HG03354 (cell line): ENCODE measurements at regions not wholly inside any gene's neighbourhood (a gene's known extent, or its start where the extent isn't known, plus 50 kb on each side); places are given as distances from the start of the nearest gene placed in this dataset.
"Not testable (repeated sequence)": the region's sequence is repeated elsewhere in the genome, so short reads cannot be mapped to it uniquely, and the experiment has no call there.

Experiments used
- ATAC-seq: cut with Tn5 transposase; IDR thresholded peaks from one replicate; pipeline ENCODE4 v1.9.1; 2021; ENCODE audit warnings: mild to moderate bottlenecking; ENCODE audit not compliant: unreplicated experiment, poor library complexity, severe bottlenecking

GRCh38 chr1:238621405-238621804 lies 730.7 kb upstream of the ZP4 start:
- ATAC-seq: no peak

- ATAC-seq: no peak
Measured at GRCh38 chr1:238619652-238620051, 728.9 kb upstream of the ZP4 start.

DNA sequence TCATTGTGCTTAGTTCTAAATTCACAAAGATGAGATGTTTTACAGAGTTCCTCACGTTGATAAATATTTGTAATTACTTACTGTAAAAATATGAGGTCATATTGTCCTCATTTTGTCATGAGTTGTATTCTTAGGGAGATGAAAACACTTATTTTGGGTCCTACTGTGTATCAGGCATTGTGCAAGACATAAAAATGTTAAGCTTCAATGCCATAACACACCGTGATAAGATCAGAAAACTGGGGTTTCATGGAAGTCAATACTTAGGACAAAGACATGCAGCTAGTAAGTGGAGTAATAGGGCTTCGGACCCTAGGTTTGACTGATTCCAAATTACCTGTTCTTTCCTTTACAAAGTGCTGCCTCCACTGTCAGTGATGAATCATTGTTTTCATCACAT lies 720.7 kb upstream of the ZP4 start:
- ATAC-seq: no peak

DNA sequence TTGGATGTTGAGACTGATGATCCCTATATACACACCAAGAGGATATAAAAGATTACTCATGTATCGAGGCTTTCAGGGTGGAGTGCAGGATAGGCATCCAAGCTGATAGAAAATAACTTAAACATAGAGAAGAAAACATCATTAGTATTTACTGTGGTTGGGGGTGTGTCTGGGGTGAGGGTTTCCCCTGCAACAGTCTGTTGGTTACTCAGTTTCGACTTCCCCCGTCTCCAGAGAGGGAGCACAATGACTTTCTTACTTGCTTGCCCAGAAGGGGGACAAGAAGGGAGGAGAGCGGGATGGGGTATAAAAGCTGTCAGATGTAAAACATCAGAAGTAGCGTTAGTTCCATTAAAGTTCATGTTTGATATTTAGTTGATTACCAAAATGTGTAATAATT lies 717.4 kb upstream of the ZP4 start:
- no peak for ATAC-seq

DNA sequence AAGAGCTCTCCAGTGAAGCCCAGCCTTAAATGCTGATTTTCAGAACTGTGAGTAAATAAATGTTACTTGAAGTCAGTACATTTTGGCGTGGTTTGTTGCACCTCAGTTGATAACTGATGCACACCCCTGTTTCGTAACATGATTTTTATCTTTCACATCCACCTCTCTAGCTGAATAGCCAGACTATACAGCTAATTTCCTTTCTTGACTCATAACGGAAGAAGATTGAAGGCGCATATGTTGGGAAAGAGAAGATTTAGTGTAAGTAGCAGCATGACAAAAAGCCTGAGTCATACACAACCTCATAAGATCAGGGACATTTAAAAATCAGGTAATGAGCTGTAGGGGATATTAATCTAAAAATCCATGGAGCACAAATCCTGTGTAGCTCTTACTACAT lies 716.2 kb upstream of the ZP4 start:
- ATAC-seq: no peak

GRCh38 chr1:238606457-238606856 lies 715.7 kb upstream of the ZP4 start:
- ATAC-seq: no peak

DNA sequence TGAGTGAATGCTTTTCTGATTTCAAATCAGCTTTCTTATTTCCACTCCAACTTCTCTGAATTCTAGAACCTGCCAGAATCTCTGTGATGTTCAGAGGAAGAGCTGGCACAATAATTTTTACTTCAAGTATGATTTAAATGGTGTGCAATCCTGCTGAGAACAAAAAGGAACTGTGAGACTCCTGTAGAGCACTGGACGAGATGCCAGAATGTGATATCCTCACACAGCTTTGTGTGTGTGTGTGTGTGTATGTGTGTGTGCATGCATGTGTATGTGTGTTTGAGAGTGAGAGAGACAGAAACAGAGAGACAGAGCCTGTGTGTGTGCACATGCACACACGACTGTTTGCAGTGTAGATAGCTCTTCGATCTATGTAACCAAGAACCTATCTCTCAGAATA lies 713.6 kb upstream of the ZP4 start:
- no peak for ATAC-seq

GRCh38 chr1:238601604-238602003 lies 710.9 kb upstream of the ZP4 start:
- ATAC-seq: not testable (repeated sequence)

- ATAC-seq: no peak
Measured at GRCh38 chr1:238596703-238597102, 706.0 kb upstream of the ZP4 start.

DNA sequence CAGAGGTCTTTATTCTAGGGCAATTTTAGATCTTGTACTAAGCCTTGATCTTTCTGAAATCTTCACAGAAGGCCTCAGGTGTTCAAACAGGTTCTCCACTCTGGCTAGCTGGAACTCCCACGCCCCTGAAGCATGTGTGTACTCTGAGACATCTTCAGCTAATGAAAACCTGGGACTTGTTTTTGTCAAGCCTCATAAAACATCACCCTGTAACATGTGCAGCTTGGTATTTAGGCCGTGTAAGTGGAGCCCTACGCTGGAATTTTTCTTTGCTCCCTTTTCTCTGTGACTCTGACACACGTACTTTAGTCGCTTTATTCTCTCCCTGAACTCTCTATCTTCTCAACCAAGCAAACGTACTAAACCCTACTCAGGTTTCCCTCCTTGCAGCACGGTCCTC lies 701.9 kb upstream of the ZP4 start:
- no peak for ATAC-seq

DNA sequence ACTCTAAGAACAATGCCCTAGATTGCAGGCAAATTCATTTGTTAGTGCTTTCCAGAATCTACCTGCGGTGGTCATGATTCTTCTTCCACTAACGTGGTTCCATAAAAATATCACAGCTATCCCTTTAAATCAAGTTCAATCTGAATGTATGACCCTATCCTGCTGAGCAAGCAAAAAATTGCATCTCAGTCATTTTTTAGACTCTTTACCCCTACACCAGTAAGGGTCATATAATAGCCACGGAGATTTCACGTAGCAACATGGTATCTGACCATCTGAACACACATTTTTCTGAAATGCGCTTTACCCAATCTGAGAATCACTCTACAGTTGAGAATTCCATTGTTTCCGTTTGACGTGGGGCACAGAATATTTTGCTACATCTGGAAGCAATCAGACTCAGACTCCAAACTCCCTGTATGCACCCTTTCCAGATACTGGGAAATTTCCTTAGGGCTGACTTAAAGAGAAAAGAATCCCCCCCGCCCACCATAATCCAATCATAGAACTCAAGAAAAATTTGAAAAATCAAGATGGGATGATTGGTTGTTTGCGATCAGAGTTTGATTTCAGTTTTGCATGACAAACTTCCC lies 699.2 kb upstream of the ZP4 start:
- no peak for ATAC-seq

DNA sequence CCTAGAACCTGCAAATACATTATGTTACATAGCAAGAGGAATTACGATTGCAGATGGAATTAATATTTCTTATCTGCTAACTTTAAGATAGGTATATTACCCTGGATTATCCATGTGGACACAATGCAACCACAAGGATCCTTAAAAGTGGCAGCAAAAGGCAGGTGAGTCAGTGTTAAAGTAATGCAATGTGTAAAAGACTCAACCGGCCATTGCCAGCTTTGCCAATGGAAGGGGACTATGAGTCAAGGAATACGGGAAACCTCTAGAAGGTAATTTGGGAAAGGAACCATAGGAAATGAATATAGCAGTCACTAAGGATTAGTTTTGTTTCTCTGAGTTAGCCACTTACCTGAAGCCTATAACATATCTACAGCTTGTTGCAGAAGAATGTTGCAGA lies 692.1 kb upstream of the ZP4 start:
- no peak for ATAC-seq

DNA sequence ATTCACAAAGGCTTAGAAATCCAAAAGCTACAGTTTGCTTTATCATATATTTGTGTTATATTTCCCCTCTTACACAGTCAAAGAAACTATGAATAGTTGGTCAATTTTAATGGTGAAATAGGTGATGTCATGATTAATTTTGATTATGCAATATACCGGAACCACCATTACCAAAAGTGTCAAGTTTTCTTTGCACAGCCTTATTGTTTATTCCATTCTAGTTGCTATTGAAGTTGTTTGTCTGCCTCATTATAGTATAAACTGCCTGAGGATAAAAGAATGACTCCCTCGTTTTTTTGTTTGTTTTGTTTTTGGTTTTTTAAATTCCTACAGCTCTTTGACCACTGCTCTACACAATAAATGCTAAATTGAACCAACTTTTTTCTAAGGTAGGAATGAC lies 690.6 kb upstream of the ZP4 start:
- ATAC-seq: no peak

- ATAC-seq: no peak
Measured at GRCh38 chr1:238568735-238569134, 678.0 kb upstream of the ZP4 start.

- no peak for ATAC-seq
Measured at GRCh38 chr1:238562341-238562740, 671.6 kb upstream of the ZP4 start.

GRCh38 chr1:238558746-238559145 lies 668.0 kb upstream of the ZP4 start:
- no peak for ATAC-seq

DNA sequence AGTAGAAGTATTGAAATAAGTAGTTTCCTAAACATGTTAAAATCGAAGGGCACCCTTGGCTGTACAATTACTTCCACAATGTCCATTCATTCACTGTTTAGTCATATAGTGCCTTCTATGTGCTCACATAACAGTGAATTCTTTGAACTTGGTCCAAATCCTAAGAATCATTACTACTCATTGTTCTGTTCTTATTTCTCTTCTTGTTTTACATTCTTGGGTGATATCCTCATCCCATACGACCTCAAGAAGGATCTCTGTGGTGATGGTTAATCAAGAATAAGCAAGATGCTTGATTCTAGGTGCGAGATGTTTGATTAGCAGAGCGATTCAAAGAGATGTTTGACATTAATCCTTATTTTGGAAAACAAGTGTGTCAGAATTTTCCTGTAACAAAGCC lies 667.4 kb upstream of the ZP4 start:
- no peak for ATAC-seq

DNA sequence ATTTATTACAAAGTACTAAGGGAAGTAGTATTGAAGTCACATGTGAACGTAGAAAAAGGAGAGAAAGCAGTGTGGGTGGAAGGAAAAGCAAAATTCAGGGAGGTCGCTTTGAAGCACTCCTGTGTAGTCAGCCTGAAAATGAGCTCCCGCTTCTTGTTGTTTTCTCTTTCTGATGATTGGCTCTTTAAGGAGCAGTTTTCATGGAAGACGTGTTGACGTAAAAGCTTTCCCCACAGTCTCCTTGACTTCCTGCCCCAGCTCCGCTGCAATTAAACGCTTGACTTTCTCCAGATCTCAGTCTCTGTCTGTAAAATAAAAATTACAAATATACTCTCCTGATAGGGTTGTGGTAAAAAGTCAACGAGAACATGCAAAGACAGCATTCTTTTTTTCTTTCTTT lies 661.5 kb upstream of the ZP4 start:
- ATAC-seq: no peak

DNA sequence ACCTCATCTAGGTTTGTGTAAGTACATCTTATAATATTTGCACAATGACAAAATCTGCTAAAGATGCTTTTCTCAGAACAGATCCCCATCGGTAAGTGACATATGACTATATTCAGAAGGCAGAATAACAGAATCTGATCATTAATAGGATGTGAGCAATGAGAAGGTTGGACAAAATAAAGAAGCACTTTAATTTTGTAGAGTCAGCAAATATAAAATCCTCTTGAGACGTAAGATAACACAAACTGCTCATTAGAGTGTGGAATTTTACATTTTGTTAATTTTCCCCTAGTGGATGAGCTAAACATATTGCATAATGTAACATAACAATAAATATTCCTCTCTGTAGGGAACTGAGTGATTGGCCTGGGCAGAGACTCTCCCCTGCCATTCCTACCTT lies 658.4 kb upstream of the ZP4 start:
- ATAC-seq: no peak

DNA sequence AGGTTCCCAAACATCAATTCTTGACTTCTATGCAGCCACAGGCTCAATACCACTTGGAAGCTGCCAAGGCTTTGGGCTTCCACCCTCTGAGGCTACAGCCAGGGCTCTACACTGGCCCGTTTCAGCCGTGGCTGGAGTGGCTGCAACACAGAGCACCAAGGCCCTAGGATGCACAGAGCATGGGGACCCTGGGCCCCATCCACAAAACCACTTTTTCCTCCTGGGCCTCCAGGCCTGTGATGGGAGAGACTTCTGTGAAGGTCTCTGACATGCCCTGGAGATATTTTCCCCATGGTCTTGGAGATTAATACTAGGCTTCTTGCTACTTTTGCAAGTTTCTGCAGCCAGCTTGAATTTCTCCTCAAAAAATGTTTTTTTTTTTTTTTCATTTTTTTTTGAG lies 655.4 kb upstream of the ZP4 start:
- no peak for ATAC-seq

DNA sequence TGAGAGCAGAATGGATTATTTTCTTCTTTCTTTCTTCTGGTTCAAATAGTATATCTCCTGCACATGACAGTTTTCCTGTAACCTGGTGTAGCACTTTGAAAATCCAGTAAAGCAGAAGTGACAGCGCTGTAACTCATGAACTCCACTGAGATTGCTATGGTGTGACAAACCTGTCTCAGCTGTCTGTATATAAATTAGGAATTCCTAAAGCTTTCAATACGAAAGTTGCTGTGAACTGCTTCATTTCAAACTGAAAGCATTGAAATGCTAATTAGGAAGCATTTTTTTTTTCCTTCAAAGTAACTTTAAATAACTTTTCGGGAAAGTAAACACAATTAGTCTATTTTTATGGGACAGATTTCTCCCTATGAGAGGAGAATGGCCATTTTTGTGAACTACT lies 646.9 kb upstream of the ZP4 start:
- no peak for ATAC-seq

GRCh38 chr1:238530209-238530851 lies 639.6 kb upstream of the ZP4 start:
- no peak for ATAC-seq
